HEK293 (cell line): ENCODE measurements at regions not wholly inside any gene's neighbourhood (a gene's known extent, or its start where the extent isn't known, plus 50 kb on each side); places are given as distances from the start of the nearest gene placed in this dataset.

Source experiments
- CTCF ChIA-PET: fragments of 350-600 bp; formaldehyde crosslinking; extraction: SDS; loops from one replicate; lab custom pipeline; 2021; ENCODE audit warnings: antibody characterized with exemption; lab: Yijun Ruan, JAX
- POLR2A ChIA-PET: fragments of 300-600 bp; formaldehyde crosslinking; extraction: SDS; loops from one replicate; lab custom pipeline; 2020; ENCODE audit warnings: antibody characterized with exemption, inconsistent platforms; lab: Yijun Ruan, JAX
- H3K27ac ChIP-seq: fragments of 200-500 bp; sonication (Bioruptor generic); 2 replicates; pipeline ENCODE4 v1.5.1; 2014; ENCODE audit warnings: low read depth, low read length, control low read depth, inconsistent platforms; ENCODE audit errors: extremely low read depth
- H3K36me3 ChIP-seq, 2 experiments: fragments of 200-500 bp in 1 of 2; sonication (Bioruptor generic) in 1 of 2; 1 replicate in 1 of 2; 2 replicates in 1 of 2; pipeline ENCODE4 v1.5.1; 2014 to 2017; ENCODE audit warnings: inconsistent platforms in 2 of 2, low read length in 2 of 2; ENCODE audit not compliant: control insufficient read depth in 2 of 2, insufficient read depth in 1 of 2
- H3K4me1 ChIP-seq: fragments of 200-500 bp; sonication (Bioruptor generic); 2 replicates; pipeline ENCODE4 v1.5.1; 2014; ENCODE audit warnings: mild to moderate bottlenecking, low read length, inconsistent platforms; ENCODE audit not compliant: control insufficient read depth, insufficient read depth
- H3K4me3 ChIP-seq: 2 replicates; pipeline ENCODE4 v1.5.1; 2011; ENCODE audit warnings: low read depth, mild to moderate bottlenecking, control low read depth, low read length, moderate library complexity
- H3K9me3 ChIP-seq: fragments of 200-500 bp; sonication (Bioruptor generic); 2 replicates; pipeline ENCODE4 v1.5.1; 2014; ENCODE audit warnings: low read depth, low read length, inconsistent platforms; ENCODE audit not compliant: control insufficient read depth, insufficient read depth
- MZF1 ChIP-seq: fragments of 450-650 bp; formaldehyde crosslinking; IDR thresholded peaks from 2 replicates; pipeline ENCODE4 v1.5.1; 2017; ENCODE audit warnings: missing biosample characterization, missing genetic modification characterization, borderline replicate concordance
- ZBTB48 ChIP-seq: fragments of 450-650 bp; formaldehyde crosslinking; IDR thresholded peaks from 2 replicates; pipeline ENCODE4 v1.5.1; 2016; ENCODE audit warnings: missing biosample characterization, missing genetic modification characterization
- ZEB2 ChIP-seq: fragments of 450-650 bp; formaldehyde crosslinking; IDR thresholded peaks from 2 replicates; pipeline ENCODE4 v1.5.1; 2016; ENCODE audit warnings: missing biosample characterization, missing genetic modification characterization
- ZFP37 ChIP-seq: fragments of 450-650 bp; formaldehyde crosslinking; IDR thresholded peaks from 2 replicates; pipeline ENCODE4 v1.5.1; 2016; ENCODE audit warnings: missing biosample characterization, missing genetic modification characterization
- ZNF10 ChIP-seq: fragments of 450-650 bp; formaldehyde crosslinking; IDR thresholded peaks from 2 replicates; pipeline ENCODE4 v1.5.1; 2017; ENCODE audit warnings: missing biosample characterization, missing genetic modification characterization
- ZNF133 ChIP-seq: fragments of 450-650 bp; formaldehyde crosslinking; IDR thresholded peaks from 2 replicates; pipeline ENCODE4 v1.5.1; 2016; ENCODE audit warnings: missing biosample characterization, missing genetic modification characterization
- ZNF138 ChIP-seq: fragments of 450-650 bp; formaldehyde crosslinking; IDR thresholded peaks from 2 replicates; pipeline ENCODE4 v1.5.1; 2016; ENCODE audit warnings: missing biosample characterization, missing genetic modification characterization, borderline replicate concordance
- ZNF174 ChIP-seq: fragments of 450-650 bp; formaldehyde crosslinking; IDR thresholded peaks from 2 replicates; pipeline ENCODE4 v1.5.0; 2017; ENCODE audit warnings: missing biosample characterization, mild to moderate bottlenecking, missing genetic modification characterization
- ZNF202 ChIP-seq: fragments of 450-650 bp; formaldehyde crosslinking; IDR thresholded peaks from 2 replicates; pipeline ENCODE4 v1.5.1; 2016; ENCODE audit warnings: missing biosample characterization, missing genetic modification characterization, borderline replicate concordance
- ZNF274 ChIP-seq, 2 experiments: fragments of 200-500 bp in 1 of 2; fragments of 450-650 bp in 1 of 2; sonication (Bioruptor generic) in 1 of 2; formaldehyde crosslinking in 1 of 2; IDR thresholded peaks; 2 replicates each; pipeline versions ENCODE4 v1.5.1 to v1.6.1; 2014 to 2016; ENCODE audit warnings: borderline replicate concordance in 1 of 2, inconsistent platforms in 1 of 2, low read length in 1 of 2, missing biosample characterization in 1 of 2, missing genetic modification characterization in 1 of 2
- ZNF292 ChIP-seq: fragments of 450-650 bp; formaldehyde crosslinking; IDR thresholded peaks from 2 replicates; pipeline ENCODE4 v1.5.1; 2016; ENCODE audit warnings: low read depth, missing biosample characterization, missing genetic modification characterization, borderline replicate concordance
- ZNF341 ChIP-seq: fragments of 450-650 bp; formaldehyde crosslinking; IDR thresholded peaks from 2 replicates; pipeline ENCODE4; 2016; ENCODE audit warnings: low read depth, missing biosample characterization, missing genetic modification characterization
- ZNF37A ChIP-seq: fragments of 450-650 bp; IDR thresholded peaks from 2 replicates; pipeline ENCODE4 v1.5.1; 2018; ENCODE audit warnings: missing biosample characterization, missing genetic modification characterization
- ZNF473 ChIP-seq: fragments of 450-650 bp; formaldehyde crosslinking; IDR thresholded peaks from 2 replicates; pipeline ENCODE4 v1.5.1; 2017; ENCODE audit warnings: missing biosample characterization, missing genetic modification characterization
- ZNF48 ChIP-seq: fragments of 450-650 bp; formaldehyde crosslinking; IDR thresholded peaks from 2 replicates; pipeline ENCODE4 v1.5.1; 2016; ENCODE audit warnings: missing biosample characterization, missing genetic modification characterization
- ZNF600 ChIP-seq: fragments of 450-650 bp; formaldehyde crosslinking; IDR thresholded peaks from 2 replicates; pipeline ENCODE4 v1.5.1; 2016; ENCODE audit warnings: missing biosample characterization, missing genetic modification characterization
- ZSCAN23 ChIP-seq: fragments of 450-650 bp; formaldehyde crosslinking; IDR thresholded peaks from 2 replicates; pipeline ENCODE4 v1.5.1; 2016; ENCODE audit warnings: missing biosample characterization, missing genetic modification characterization
- TF ChIP-seq, protein P1 (sequence below): fragments of 450-650 bp; formaldehyde crosslinking; IDR thresholded peaks from 2 replicates; pipeline ENCODE4 v1.5.1; 2016; ENCODE audit warnings: missing biosample characterization, missing genetic modification characterization, borderline replicate concordance
- TF ChIP-seq, protein P2 (sequence below): fragments of 450-650 bp; formaldehyde crosslinking; IDR thresholded peaks from 2 replicates; pipeline ENCODE4 v1.5.1; 2017; ENCODE audit warnings: missing biosample characterization, missing genetic modification characterization
- TF ChIP-seq, protein P3 (sequence below): fragments of 450-650 bp; formaldehyde crosslinking; IDR thresholded peaks from 2 replicates; pipeline ENCODE4 v1.5.1; 2016; ENCODE audit warnings: missing biosample characterization, missing genetic modification characterization, low read depth
- TF ChIP-seq, protein P4 (sequence below): fragments of 450-650 bp; formaldehyde crosslinking; IDR thresholded peaks from 2 replicates; pipeline ENCODE4 v1.5.1; 2017; ENCODE audit warnings: missing biosample characterization, missing genetic modification characterization
- TF ChIP-seq, protein P5 (sequence below): fragments of 450-650 bp; IDR thresholded peaks from 2 replicates; pipeline ENCODE4 v1.5.1; 2018; ENCODE audit warnings: missing biosample characterization, missing genetic modification characterization

DNA sequence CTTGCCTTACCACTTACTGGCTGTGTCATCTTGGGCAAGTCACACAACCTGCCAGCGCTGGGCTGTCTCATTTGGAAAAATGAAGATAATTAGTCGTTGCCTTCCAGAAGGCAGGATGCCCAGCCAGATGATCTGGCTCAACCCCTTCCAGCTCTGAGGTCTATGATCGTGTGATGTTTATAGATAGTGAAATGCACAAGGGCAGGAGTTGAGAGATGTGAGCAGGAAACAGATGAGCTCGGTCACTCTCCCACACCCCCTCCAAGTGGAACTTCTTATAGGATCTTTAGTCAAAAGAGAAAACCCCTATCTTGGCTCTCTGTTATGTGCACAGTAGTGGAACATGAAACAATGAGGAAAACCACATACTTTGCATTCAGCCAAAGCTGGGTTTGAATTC, 336.8 kb upstream of the PPARGC1A start:
- POLR2A ChIA-PET, result interaction anchor here (0.7 kb wide), 1 partner anchor 15 kb away, joined by 3 read pairs; no protein-coding TSS in a partner anchor
- CTCF ChIA-PET, result no interaction called here
- Histone ChIP-seq H3K27ac (no peak overlapping the region), H3K4me3 (no peak overlapping the region), H3K9me3 (no peaks in the 10 kb centered on the region), H3K36me3 (no peaks in the 10 kb centered on the region), H3K4me1 (no peaks in the 10 kb centered on the region)
- no peak for TF ChIP-seq MZF1
- TF ChIP-seq, protein P1, sequence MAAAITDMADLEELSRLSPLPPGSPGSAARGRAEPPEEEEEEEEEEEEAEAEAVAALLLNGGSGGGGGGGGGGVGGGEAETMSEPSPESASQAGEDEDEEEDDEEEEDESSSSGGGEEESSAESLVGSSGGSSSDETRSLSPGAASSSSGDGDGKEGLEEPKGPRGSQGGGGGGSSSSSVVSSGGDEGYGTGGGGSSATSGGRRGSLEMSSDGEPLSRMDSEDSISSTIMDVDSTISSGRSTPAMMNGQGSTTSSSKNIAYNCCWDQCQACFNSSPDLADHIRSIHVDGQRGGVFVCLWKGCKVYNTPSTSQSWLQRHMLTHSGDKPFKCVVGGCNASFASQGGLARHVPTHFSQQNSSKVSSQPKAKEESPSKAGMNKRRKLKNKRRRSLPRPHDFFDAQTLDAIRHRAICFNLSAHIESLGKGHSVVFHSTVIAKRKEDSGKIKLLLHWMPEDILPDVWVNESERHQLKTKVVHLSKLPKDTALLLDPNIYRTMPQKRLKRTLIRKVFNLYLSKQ, result no peak
- no peak for TF ChIP-seq ZNF202 (tag by site-specific recombination)
- no peak for TF ChIP-seq ZNF48 (tag by site-specific recombination)
- no peak for TF ChIP-seq ZNF174 (tag by site-specific recombination)
- TF ChIP-seq, protein P2, sequence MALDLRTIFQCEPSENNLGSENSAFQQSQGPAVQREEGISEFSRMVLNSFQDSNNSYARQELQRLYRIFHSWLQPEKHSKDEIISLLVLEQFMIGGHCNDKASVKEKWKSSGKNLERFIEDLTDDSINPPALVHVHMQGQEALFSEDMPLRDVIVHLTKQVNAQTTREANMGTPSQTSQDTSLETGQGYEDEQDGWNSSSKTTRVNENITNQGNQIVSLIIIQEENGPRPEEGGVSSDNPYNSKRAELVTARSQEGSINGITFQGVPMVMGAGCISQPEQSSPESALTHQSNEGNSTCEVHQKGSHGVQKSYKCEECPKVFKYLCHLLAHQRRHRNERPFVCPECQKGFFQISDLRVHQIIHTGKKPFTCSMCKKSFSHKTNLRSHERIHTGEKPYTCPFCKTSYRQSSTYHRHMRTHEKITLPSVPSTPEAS, result no peak
- no peak for TF ChIP-seq ZNF341 (tag by site-specific recombination)
- TF ChIP-seq, protein P3, sequence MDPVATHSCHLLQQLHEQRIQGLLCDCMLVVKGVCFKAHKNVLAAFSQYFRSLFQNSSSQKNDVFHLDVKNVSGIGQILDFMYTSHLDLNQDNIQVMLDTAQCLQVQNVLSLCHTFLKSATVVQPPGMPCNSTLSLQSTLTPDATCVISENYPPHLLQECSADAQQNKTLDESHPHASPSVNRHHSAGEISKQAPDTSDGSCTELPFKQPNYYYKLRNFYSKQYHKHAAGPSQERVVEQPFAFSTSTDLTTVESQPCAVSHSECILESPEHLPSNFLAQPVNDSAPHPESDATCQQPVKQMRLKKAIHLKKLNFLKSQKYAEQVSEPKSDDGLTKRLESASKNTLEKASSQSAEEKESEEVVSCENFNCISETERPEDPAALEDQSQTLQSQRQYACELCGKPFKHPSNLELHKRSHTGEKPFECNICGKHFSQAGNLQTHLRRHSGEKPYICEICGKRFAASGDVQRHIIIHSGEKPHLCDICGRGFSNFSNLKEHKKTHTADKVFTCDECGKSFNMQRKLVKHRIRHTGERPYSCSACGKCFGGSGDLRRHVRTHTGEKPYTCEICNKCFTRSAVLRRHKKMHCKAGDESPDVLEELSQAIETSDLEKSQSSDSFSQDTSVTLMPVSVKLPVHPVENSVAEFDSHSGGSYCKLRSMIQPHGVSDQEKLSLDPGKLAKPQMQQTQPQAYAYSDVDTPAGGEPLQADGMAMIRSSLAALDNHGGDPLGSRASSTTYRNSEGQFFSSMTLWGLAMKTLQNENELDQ (tag by site-specific recombination), result no peak

DNA sequence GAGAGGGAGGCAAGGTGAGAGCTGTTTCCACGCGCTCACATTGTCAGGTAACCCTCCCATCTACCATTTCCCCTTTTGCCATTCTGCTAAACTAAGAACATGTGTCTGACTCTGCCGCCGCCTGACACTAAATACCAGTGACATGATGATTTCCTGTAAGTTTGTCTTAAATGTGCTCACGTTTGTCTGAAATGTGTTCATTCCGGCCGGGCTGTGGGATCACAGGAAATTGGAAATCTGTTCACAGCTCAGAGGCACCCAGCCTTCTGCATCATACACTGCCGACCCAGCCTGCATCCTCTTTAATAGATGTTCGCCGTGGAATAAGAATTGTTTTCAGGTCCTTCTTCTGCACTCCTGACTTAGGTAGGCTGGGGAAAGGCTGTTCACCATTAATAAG, 336.2 kb upstream of the PPARGC1A start:
- TF ChIP-seq ZNF274 (IDR thresholded peaks at IDR 0.05; ENCODE audit: low read length), result no peak
- TF ChIP-seq ZNF274 (tag by site-specific recombination; IDR thresholded peaks at IDR 0.05; ENCODE audit: borderline replicate concordance), result no peak
- TF ChIP-seq ZFP37 (tag by site-specific recombination), result no peak
- TF ChIP-seq ZNF10 (tag by site-specific recombination), result no peak
- TF ChIP-seq ZNF174 (tag by site-specific recombination), result no peak
- no peak overlapping the region for H3K27ac ChIP-seq
- ChIA-PET CTCF (interaction anchor here (0.6 kb wide), 1 partner anchor 452 kb away, joined by 3 read pairs; no protein-coding TSS in a partner anchor), POLR2A (interaction anchor here (0.6 to 0.7 kb wide), 2 partner anchors 14 to 146 kb away, joined by 3 to 4 read pairs; no protein-coding TSS in a partner anchor)
- H3K36me3 ChIP-seq, result no peaks in the 10 kb centered on the region
- no peaks in the 10 kb centered on the region for H3K9me3 ChIP-seq
- no peaks in the 10 kb centered on the region for H3K4me1 ChIP-seq
- H3K4me3 ChIP-seq, result no peak overlapping the region

DNA sequence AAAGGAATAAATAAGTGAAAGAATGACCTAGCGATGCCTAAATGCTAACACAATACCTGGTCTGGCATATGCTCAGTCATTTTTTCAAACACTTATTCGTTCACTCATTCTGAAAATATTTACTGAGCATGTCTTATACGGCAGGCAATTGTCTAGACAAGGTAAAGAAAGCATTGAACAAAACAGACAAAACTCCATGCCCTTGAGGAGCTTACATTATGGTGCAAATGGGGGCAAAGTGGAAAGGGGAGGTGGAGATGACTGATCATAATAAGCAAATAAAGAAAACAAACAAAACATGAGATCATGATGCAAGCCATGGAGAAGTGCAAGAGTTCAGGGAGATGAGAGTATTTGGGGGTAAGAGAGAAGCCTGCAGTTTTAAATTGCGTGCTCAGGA, 334.6 kb upstream of the PPARGC1A start:
- Histone ChIP-seq H3K27ac (no peak overlapping the region), H3K4me1 (no peaks in the 10 kb centered on the region), H3K4me3 (no peak overlapping the region), H3K9me3 (no peaks in the 10 kb centered on the region), H3K36me3 (no peaks in the 10 kb centered on the region)
- ChIA-PET CTCF (interaction anchor here (0.6 kb wide), 1 partner anchor 192 kb away, joined by 3 read pairs; no protein-coding TSS in a partner anchor), POLR2A (no interaction called here)
- TF ChIP-seq ZSCAN23 (no peak), ZNF600 (tag by site-specific recombination) (no peak), ZNF138 (no peak), ZNF133 (tag by site-specific recombination) (no peak), ZNF37A (tag by site-specific recombination) (no peak), ZNF292 (tag by site-specific recombination) (no peak), ZNF473 (tag by site-specific recombination) (no peak), ZBTB48 (tag by site-specific recombination) (no peak), ZFP37 (tag by site-specific recombination) (no peak), ZEB2 (tag by site-specific recombination) (no peak)
- TF ChIP-seq, protein P4, sequence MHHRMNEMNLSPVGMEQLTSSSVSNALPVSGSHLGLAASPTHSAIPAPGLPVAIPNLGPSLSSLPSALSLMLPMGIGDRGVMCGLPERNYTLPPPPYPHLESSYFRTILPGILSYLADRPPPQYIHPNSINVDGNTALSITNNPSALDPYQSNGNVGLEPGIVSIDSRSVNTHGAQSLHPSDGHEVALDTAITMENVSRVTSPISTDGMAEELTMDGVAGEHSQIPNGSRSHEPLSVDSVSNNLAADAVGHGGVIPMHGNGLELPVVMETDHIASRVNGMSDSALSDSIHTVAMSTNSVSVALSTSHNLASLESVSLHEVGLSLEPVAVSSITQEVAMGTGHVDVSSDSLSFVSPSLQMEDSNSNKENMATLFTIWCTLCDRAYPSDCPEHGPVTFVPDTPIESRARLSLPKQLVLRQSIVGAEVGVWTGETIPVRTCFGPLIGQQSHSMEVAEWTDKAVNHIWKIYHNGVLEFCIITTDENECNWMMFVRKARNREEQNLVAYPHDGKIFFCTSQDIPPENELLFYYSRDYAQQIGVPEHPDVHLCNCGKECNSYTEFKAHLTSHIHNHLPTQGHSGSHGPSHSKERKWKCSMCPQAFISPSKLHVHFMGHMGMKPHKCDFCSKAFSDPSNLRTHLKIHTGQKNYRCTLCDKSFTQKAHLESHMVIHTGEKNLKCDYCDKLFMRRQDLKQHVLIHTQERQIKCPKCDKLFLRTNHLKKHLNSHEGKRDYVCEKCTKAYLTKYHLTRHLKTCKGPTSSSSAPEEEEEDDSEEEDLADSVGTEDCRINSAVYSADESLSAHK, result no peak
- TF ChIP-seq, protein P5, sequence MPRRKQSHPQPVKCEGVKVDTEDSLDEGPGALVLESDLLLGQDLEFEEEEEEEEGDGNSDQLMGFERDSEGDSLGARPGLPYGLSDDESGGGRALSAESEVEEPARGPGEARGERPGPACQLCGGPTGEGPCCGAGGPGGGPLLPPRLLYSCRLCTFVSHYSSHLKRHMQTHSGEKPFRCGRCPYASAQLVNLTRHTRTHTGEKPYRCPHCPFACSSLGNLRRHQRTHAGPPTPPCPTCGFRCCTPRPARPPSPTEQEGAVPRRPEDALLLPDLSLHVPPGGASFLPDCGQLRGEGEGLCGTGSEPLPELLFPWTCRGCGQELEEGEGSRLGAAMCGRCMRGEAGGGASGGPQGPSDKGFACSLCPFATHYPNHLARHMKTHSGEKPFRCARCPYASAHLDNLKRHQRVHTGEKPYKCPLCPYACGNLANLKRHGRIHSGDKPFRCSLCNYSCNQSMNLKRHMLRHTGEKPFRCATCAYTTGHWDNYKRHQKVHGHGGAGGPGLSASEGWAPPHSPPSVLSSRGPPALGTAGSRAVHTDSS (tag by site-specific recombination), result no peak
